OCI-LY7 (cell line): ENCODE measurements at regions not wholly inside any gene's neighbourhood (a gene's known extent, or its start where the extent isn't known, plus 50 kb on each side); places are given as distances from the start of the nearest gene placed in this dataset.

Experiments
- BruUV-seq: library from RNA; stranded (reverse); fragments of 400-500 nt; replicated peaks from 2 replicates; lab custom pipeline; 2021; lab: Mats Ljungman, UMichigan
- CTCF ChIA-PET: fragments of 300-600 bp; sonication (Branson Sonifier 250); formaldehyde crosslinking; loops from one replicate; lab custom pipeline; 2022; ENCODE audit warnings: antibody characterized with exemption; ENCODE audit not compliant: unreplicated experiment; lab: Charles Lee
- POLR2A ChIA-PET: fragments of 300-600 bp; sonication (Branson Sonifier 250); formaldehyde crosslinking; loops from one replicate; lab custom pipeline; 2022; ENCODE audit warnings: antibody characterized with exemption; lab: Charles Lee
- DNase-seq: peaks from one replicate; pipeline ENCODE4 v3.0.0-alpha.2; 2015; ENCODE audit warnings: low spot score
- H2AFZ ChIP-seq: fragments of 200-600 bp; sonication (generic), shearing (Covaris generic); 2 replicates; pipeline ENCODE4 v1.6.1; 2014; ENCODE audit warnings: mild to moderate bottlenecking, antibody characterized with exemption, low read length, moderate library complexity
- H3K27ac ChIP-seq: fragments of 200-600 bp; sonication (generic); 2 replicates; pipeline ENCODE4 v1.5.1; 2014; ENCODE audit warnings: mixed run types, low read depth, mild to moderate bottlenecking, moderate library complexity, low read length, inconsistent platforms; ENCODE audit not compliant: poor library complexity, severe bottlenecking
- H3K36me3 ChIP-seq: fragments of 200-600 bp; sonication (generic); 2 replicates; pipeline ENCODE4 v1.6.1; 2014; ENCODE audit warnings: mild to moderate bottlenecking, antibody characterized with exemption, low read length, moderate library complexity, mixed read lengths; ENCODE audit not compliant: insufficient read depth
- H3K4me1 ChIP-seq: fragments of 200-600 bp; sonication (generic); 2 replicates; pipeline ENCODE4 v1.5.1; 2014; ENCODE audit warnings: mild to moderate bottlenecking, low read length; ENCODE audit not compliant: insufficient read depth, poor library complexity, severe bottlenecking
- H3K4me2 ChIP-seq: fragments of 200-600 bp; sonication (generic); 2 replicates; pipeline ENCODE4 v1.6.1; 2014; ENCODE audit warnings: mild to moderate bottlenecking, low read length
- H3K4me3 ChIP-seq: fragments of 200-600 bp; sonication (generic); 2 replicates; pipeline ENCODE4 v1.5.1; 2014; ENCODE audit warnings: mild to moderate bottlenecking, low read depth, low read length; ENCODE audit not compliant: poor library complexity, severe bottlenecking
- H3K79me2 ChIP-seq: fragments of 200-600 bp; sonication (generic); 2 replicates; pipeline ENCODE4 v1.6.1; 2016; ENCODE audit warnings: low read depth, mild to moderate bottlenecking, low read length, moderate library complexity, mixed read lengths; ENCODE audit not compliant: insufficient read depth
- H3K9me2 ChIP-seq: fragments of 200-600 bp; sonication (generic); 2 replicates; pipeline ENCODE4 v1.6.1; 2016; ENCODE audit warnings: mild to moderate bottlenecking, low read length, mixed read lengths; ENCODE audit not compliant: insufficient read depth
- H3K9me3 ChIP-seq: fragments of 200-600 bp; sonication (generic); 2 replicates; pipeline ENCODE4 v1.6.1; 2014; ENCODE audit warnings: mild to moderate bottlenecking, mixed run types, low read length, mixed read lengths
- H4K20me1 ChIP-seq: fragments of 200-600 bp; sonication (generic); 2 replicates; pipeline ENCODE4 v1.6.1; 2014; ENCODE audit warnings: mild to moderate bottlenecking, antibody characterized with exemption, low read length, moderate library complexity, mixed read lengths; ENCODE audit not compliant: insufficient read depth
- CTCF ChIP-seq: fragments of 200-600 bp; sonication (generic); conservative IDR thresholded peaks from 2 replicates; pipeline ENCODE4 v1.5.1; 2014; ENCODE audit warnings: mild to moderate bottlenecking, antibody characterized with exemption, low read length, moderate library complexity, mixed read lengths
- EZH2phosphoT487 ChIP-seq: fragments of 200-600 bp; sonication (generic); IDR thresholded peaks from 2 replicates; pipeline ENCODE4 v1.6.1; 2018; ENCODE audit warnings: low read depth, borderline replicate concordance, mild to moderate bottlenecking, mixed run types, antibody characterized with exemption, low read length, moderate library complexity, mixed read lengths
- intact Hi-C: fragments of 100-400 bp; cut with micrococcal nuclease; formaldehyde crosslinking; loops from one replicate; pipeline ENCODE4 v1.10.0; 2022; ENCODE audit not compliant: unreplicated experiment

DNA sequence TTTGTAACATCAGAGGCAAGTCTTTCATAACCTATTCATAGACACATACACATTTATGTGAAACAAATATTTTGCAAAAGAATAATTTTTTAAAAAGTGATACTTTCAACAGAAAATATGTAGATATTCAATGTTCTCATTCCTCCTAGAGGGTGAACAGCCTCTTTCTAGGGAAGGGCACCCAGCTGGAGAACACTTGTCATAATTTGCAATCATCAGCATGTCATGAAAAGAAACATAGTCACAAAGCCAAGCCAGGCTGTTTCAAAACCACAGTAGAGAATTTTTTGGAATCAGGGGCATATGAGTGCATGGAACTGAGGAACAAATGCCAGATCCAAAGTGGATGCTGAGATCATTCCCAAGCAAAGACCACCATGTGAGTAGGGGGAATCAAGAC lies 406.9 kb upstream of the ADAMTS9 start:
- TF ChIP-seq EZH2phosphoT487: no peak
- TF ChIP-seq CTCF: no peak
- no peaks in the 10 kb centered on the region for H4K20me1 ChIP-seq
- H3K9me2 ChIP-seq: no peaks in the 10 kb centered on the region
- no TSS peak for BruUV-seq
- no peaks in the 10 kb centered on the region for H3K36me3 ChIP-seq
- H3K4me1 ChIP-seq: no peaks in the 10 kb centered on the region
- POLR2A ChIA-PET: no interaction called here
- no peaks in the 10 kb centered on the region for H3K9me3 ChIP-seq
- no peak overlapping the region for H3K4me2 ChIP-seq
- H3K4me3 ChIP-seq: no peak overlapping the region
- CTCF ChIA-PET: no interaction called here
- no peak for DNase-seq
- no peak overlapping the region for H2AFZ ChIP-seq
- H3K79me2 ChIP-seq: no peaks in the 10 kb centered on the region
- H3K27ac ChIP-seq: no peak overlapping the region
- intact Hi-C loops: no loop called here

- Histone ChIP-seq H3K4me1 (no peaks in the 10 kb centered on the region), H2AFZ (no peak overlapping the region), H3K4me3 (no peak overlapping the region), H3K9me2 (no peaks in the 10 kb centered on the region), H3K27ac (no peak overlapping the region), H4K20me1 (no peaks in the 10 kb centered on the region), H3K9me3 (no peaks in the 10 kb centered on the region), H3K79me2 (no peaks in the 10 kb centered on the region), H3K4me2 (no peak overlapping the region), H3K36me3 (no peaks in the 10 kb centered on the region)
- POLR2A ChIA-PET: interaction anchor here (0.5 to 0.6 kb wide), 2 partner anchors 16 to 979 kb away, joined by 3 to 5 read pairs; no protein-coding TSS in a partner anchor
- no TSS peak for BruUV-seq
- no peak for DNase-seq
- TF ChIP-seq CTCF (no peak), EZH2phosphoT487 (no peak)
- intact Hi-C loops: no loop called here
- CTCF ChIA-PET: no interaction called here
These were observed 405.8 kb upstream of the ADAMTS9 start for GRCh38 chr3:65093641-65094040.

DNA sequence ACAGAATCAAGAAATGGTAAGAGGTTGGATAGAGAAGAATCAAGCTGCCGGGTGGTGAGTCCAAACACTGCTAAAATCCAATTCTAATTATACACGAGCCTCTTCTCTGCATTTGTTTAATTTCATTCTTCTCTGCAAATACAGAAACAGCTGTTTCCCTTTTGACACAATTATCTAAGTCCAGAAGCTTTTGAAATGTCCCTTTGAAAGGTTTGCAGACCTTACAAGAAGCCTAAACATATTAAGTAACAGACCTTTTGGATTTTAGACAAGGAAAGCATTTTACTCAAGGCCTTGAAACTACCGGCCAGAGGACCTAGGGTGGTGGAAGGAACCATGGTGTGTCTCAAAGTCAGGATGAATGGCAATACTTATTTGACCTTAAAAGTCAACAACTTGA lies 403.8 kb upstream of the ADAMTS9 start:
- Histone ChIP-seq H3K4me1 (no peaks in the 10 kb centered on the region), H4K20me1 (no peaks in the 10 kb centered on the region), H3K4me3 (no peak overlapping the region), H3K9me2 (no peaks in the 10 kb centered on the region), H3K27ac (no peak overlapping the region), H3K79me2 (no peaks in the 10 kb centered on the region), H2AFZ (no peak overlapping the region), H3K9me3 (no peaks in the 10 kb centered on the region), H3K4me2 (no peak overlapping the region), H3K36me3 (no peaks in the 10 kb centered on the region)
- no TSS peak for BruUV-seq
- ChIA-PET POLR2A (no interaction called here), CTCF (no interaction called here)
- intact Hi-C loops: no loop called here
- TF ChIP-seq CTCF (no peak), EZH2phosphoT487 (no peak)
- DNase-seq: no peak
